ENCODE measurements at regions not wholly inside any gene's neighbourhood (a gene's known extent, or its start where the extent isn't known, plus 50 kb on each side); places are given as distances from the start of the nearest gene placed in this dataset.

GRCh38 chr3:59406943-59407342 lies 357.1 kb upstream of the CFAP20DC start:
- TF ChIP-seq POLR2A (IDR thresholded peaks at IDR 0.05), result no peak
- TF ChIP-seq CTCF (IDR thresholded peaks at IDR 0.05), result no peak
- TF ChIP-seq EP300 (IDR thresholded peaks at IDR 0.05), result no peak
